ENCODE measurements at regions not wholly inside any gene's neighbourhood (a gene's known extent, or its start where the extent isn't known, plus 50 kb on each side); places are given as distances from the start of the nearest gene placed in this dataset.

DNA sequence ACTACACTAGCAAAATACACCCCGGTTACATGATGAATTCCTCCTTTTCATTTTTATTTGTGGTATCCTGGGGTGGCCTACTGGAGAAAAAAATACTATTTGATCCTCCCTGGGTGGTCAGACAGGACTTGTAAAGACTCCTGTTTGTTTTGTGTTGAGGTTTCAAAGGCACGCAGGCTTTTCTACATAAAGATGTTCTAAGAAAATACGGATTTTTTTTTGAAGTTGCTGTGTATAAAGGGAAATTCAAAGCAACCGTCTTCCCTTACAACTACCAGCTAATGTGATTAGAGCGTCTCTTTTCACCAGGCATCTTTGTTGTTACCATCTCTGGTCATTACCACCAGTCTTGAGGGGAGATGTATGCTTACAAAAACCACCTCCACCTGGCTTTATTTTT, 187.1 kb downstream of the SOX4 start:
- no peak overlapping the region for H3K27ac ChIP-seq (ENCODE audit: low read depth, low read length, poor library complexity, severe bottlenecking)
- TF ChIP-seq, protein P1, sequence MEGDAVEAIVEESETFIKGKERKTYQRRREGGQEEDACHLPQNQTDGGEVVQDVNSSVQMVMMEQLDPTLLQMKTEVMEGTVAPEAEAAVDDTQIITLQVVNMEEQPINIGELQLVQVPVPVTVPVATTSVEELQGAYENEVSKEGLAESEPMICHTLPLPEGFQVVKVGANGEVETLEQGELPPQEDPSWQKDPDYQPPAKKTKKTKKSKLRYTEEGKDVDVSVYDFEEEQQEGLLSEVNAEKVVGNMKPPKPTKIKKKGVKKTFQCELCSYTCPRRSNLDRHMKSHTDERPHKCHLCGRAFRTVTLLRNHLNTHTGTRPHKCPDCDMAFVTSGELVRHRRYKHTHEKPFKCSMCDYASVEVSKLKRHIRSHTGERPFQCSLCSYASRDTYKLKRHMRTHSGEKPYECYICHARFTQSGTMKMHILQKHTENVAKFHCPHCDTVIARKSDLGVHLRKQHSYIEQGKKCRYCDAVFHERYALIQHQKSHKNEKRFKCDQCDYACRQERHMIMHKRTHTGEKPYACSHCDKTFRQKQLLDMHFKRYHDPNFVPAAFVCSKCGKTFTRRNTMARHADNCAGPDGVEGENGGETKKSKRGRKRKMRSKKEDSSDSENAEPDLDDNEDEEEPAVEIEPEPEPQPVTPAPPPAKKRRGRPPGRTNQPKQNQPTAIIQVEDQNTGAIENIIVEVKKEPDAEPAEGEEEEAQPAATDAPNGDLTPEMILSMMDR (IDR thresholded peaks at IDR 0.05; ENCODE audit: low read length) = no peak
- no peak for TF ChIP-seq EZH2 (IDR thresholded peaks at IDR 0.05; ENCODE audit: borderline replicate concordance, low read length)
- H3K36me3 ChIP-seq (ENCODE audit: insufficient read depth, low read length) = no peaks in the 10 kb centered on the region
- H3K9me3 ChIP-seq (ENCODE audit: low read length) = no peaks in the 10 kb centered on the region
- H3F3A ChIP-seq (ENCODE audit: insufficient read depth, low read length) = no peaks in the 10 kb centered on the region
- H3K4me2 ChIP-seq (ENCODE audit: low read length) = no peak overlapping the region
- no peaks in the 10 kb centered on the region for H3K9me2 ChIP-seq (ENCODE audit: low read depth, low read length)
- no peak overlapping the region for H3K9ac ChIP-seq (ENCODE audit: low read length)
- no peaks in the 10 kb centered on the region for H3K79me2 ChIP-seq (ENCODE audit: insufficient read depth, low read length)
- no peak overlapping the region for H3K4me3 ChIP-seq (ENCODE audit: low read depth, low read length, poor library complexity, severe bottlenecking)
- no peaks in the 10 kb centered on the region for H4K20me1 ChIP-seq (ENCODE audit: insufficient read depth, low read length)
- H3K27me3 ChIP-seq (ENCODE audit: insufficient read depth, low read length) = no peaks in the 10 kb centered on the region
- no peak overlapping the region for H2AFZ ChIP-seq (ENCODE audit: low read length)
- H3K4me1 ChIP-seq (ENCODE audit: insufficient read depth, low read length, severe bottlenecking) = no peaks in the 10 kb centered on the region

- H3K9ac ChIP-seq (ENCODE audit: low read length) = no peak overlapping the region
- TF ChIP-seq, protein P1 (IDR thresholded peaks at IDR 0.05; ENCODE audit: low read length) = no peak
- TF ChIP-seq EZH2 (IDR thresholded peaks at IDR 0.05; ENCODE audit: borderline replicate concordance, low read length) = no peak
- no peaks in the 10 kb centered on the region for H3K9me2 ChIP-seq (ENCODE audit: low read depth, low read length)
- no peaks in the 10 kb centered on the region for H4K20me1 ChIP-seq (ENCODE audit: insufficient read depth, low read length)
- H2AFZ ChIP-seq (ENCODE audit: low read length) = no peak overlapping the region
- H3K4me1 ChIP-seq (ENCODE audit: insufficient read depth, low read length, severe bottlenecking) = no peaks in the 10 kb centered on the region
- no peaks in the 10 kb centered on the region for H3F3A ChIP-seq (ENCODE audit: insufficient read depth, low read length)
- no peak overlapping the region for H3K4me3 ChIP-seq (ENCODE audit: low read depth, low read length, poor library complexity, severe bottlenecking)
- H3K79me2 ChIP-seq (ENCODE audit: insufficient read depth, low read length) = no peaks in the 10 kb centered on the region
- no peak overlapping the region for H3K4me2 ChIP-seq (ENCODE audit: low read length)
- H3K9me3 ChIP-seq (ENCODE audit: low read length) = no peaks in the 10 kb centered on the region
- no peak overlapping the region for H3K27ac ChIP-seq (ENCODE audit: low read depth, low read length, poor library complexity, severe bottlenecking)
- no peaks in the 10 kb centered on the region for H3K27me3 ChIP-seq (ENCODE audit: insufficient read depth, low read length)
- no peaks in the 10 kb centered on the region for H3K36me3 ChIP-seq (ENCODE audit: insufficient read depth, low read length)
These were observed 187.6 kb downstream of the SOX4 start for GRCh38 chr6:21781128-21781527.

GRCh38 chr6:21785164-21785563, 191.6 kb downstream of the SOX4 start:
- H3K9me3 ChIP-seq (ENCODE audit: low read length) = no peaks in the 10 kb centered on the region

More at GRCh38 chr6:21785164-21785563, 191.6 kb downstream of the SOX4 start:
- H2AFZ ChIP-seq (ENCODE audit: low read length) = no peak overlapping the region
- H3K27me3 ChIP-seq (ENCODE audit: insufficient read depth, low read length) = no peaks in the 10 kb centered on the region
- no peaks in the 10 kb centered on the region for H3K9me2 ChIP-seq (ENCODE audit: low read depth, low read length)
- TF ChIP-seq EZH2 (IDR thresholded peaks at IDR 0.05; ENCODE audit: borderline replicate concordance, low read length) = no peak
- TF ChIP-seq, protein P1 (IDR thresholded peaks at IDR 0.05; ENCODE audit: low read length) = no peak
- H3K79me2 ChIP-seq (ENCODE audit: insufficient read depth, low read length) = no peaks in the 10 kb centered on the region
- no peaks in the 10 kb centered on the region for H3K36me3 ChIP-seq (ENCODE audit: insufficient read depth, low read length)
- H3K4me1 ChIP-seq (ENCODE audit: insufficient read depth, low read length, severe bottlenecking) = no peaks in the 10 kb centered on the region
- no peak overlapping the region for H3K4me3 ChIP-seq (ENCODE audit: low read depth, low read length, poor library complexity, severe bottlenecking)
- H3F3A ChIP-seq (ENCODE audit: insufficient read depth, low read length) = no peaks in the 10 kb centered on the region
- H3K27ac ChIP-seq (ENCODE audit: low read depth, low read length, poor library complexity, severe bottlenecking) = no peak overlapping the region
- no peak overlapping the region for H3K4me2 ChIP-seq (ENCODE audit: low read length)
- H3K9ac ChIP-seq (ENCODE audit: low read length) = no peak overlapping the region
- H4K20me1 ChIP-seq (ENCODE audit: insufficient read depth, low read length) = no peaks in the 10 kb centered on the region

Data from OCI-LY1 (cell line).